ENCODE measurements at regions not wholly inside any gene's neighbourhood (a gene's known extent, or its start where the extent isn't known, plus 50 kb on each side); places are given as distances from the start of the nearest gene placed in this dataset.

GRCh38 chr7:156088115-156088514 is 275.9 kb upstream of the SHH start:
- H3K4me3 ChIP-seq, result no peak overlapping the region
- H3K9me3 ChIP-seq, result no peaks in the 10 kb centered on the region
- DNase-seq (ENCODE audit: low read depth in 1 of 2, low spot score in 1 of 2) (no peak), ATAC-seq (no peak), FAIRE-seq (no peak)
- H3K4me2 ChIP-seq, result no peak overlapping the region
- whole genome bisulfite sequencing (ENCODE audit: missing lambda C conversion rate), result 82% methylated on average over 1 of the region's 1 CpG
- no peak for TF ChIP-seq TFCP2L1 (CRISPR knock-in tag; IDR thresholded peaks at IDR 0.05)
- no peak for TF ChIP-seq GATA3 (IDR thresholded peaks at IDR 0.05; ENCODE audit: borderline replicate concordance)
- no peak for TF ChIP-seq HMGXB4 (CRISPR knock-in tag; IDR thresholded peaks at IDR 0.05; ENCODE audit: borderline replicate concordance)
- no peak for TF ChIP-seq JUN (IDR thresholded peaks at IDR 0.05)
- TF ChIP-seq ESRRA (IDR thresholded peaks at IDR 0.05; ENCODE audit: borderline replicate concordance, low read length), result no peak
- no peak for TF ChIP-seq EP300 (IDR thresholded peaks at IDR 0.05)
- no peak for TF ChIP-seq EHMT2 (IDR thresholded peaks at IDR 0.05; ENCODE audit: low read depth)
- no peak for TF ChIP-seq CBX8 (IDR thresholded peaks at IDR 0.05)
- TF ChIP-seq NR3C1 (IDR thresholded peaks at IDR 0.05), result no peak
- no peak for TF ChIP-seq RARB (CRISPR knock-in tag; IDR thresholded peaks at IDR 0.05)
- TF ChIP-seq BHLHE40 (IDR thresholded peaks at IDR 0.05; ENCODE audit: low read depth, low read length), result no peak
- TF ChIP-seq HOXA7 (CRISPR knock-in tag; IDR thresholded peaks at IDR 0.05), result no peak
- TF ChIP-seq CHD4 (IDR thresholded peaks at IDR 0.05; ENCODE audit: borderline replicate concordance), result no peak
- TF ChIP-seq HOXB5 (CRISPR knock-in tag; IDR thresholded peaks at IDR 0.05), result no peak
- no peak for TF ChIP-seq BCL3 (IDR thresholded peaks at IDR 0.05)
- TF ChIP-seq ZFP36 (IDR thresholded peaks at IDR 0.05; ENCODE audit: borderline replicate concordance, partially characterized antibody), result no peak
- TF ChIP-seq RAD21 (conservative IDR thresholded peaks at IDR 0.05 in 1 of 2, IDR thresholded peaks at IDR 0.05 in 1 of 2), result no peak
- no peak for TF ChIP-seq MYC (IDR thresholded peaks at IDR 0.05; ENCODE audit: borderline replicate concordance, low read length)
- TF ChIP-seq POLR2AphosphoS2 (conservative IDR thresholded peaks at IDR 0.05; ENCODE audit: low read length), result no peak
- no peak for TF ChIP-seq SMC3 (IDR thresholded peaks at IDR 0.05)
- no peak overlapping the region for H3K27ac ChIP-seq
- CTCF ChIA-PET, result no interaction called here
- no peaks in the 10 kb centered on the region for H3K4me1 ChIP-seq
- POLR2A ChIA-PET, result no interaction called here

GRCh38 chr7:156082048-156083040 is 270.1 kb upstream of the SHH start:
- POLR2A ChIA-PET, result no interaction called here
- DNase-seq (ENCODE audit: low read depth in 1 of 2, low spot score in 1 of 2), result no peak
- TF ChIP-seq HEYL (CRISPR knock-in tag; IDR thresholded peaks at IDR 0.05) (no peak), EP300 (IDR thresholded peaks at IDR 0.05) (no peak), NPAS2 (CRISPR knock-in tag; IDR thresholded peaks at IDR 0.05; ENCODE audit: borderline replicate concordance) (no peak), RFX5 (IDR thresholded peaks at IDR 0.05) (no peak), ZFP36 (IDR thresholded peaks at IDR 0.05; ENCODE audit: borderline replicate concordance, partially characterized antibody) (no peak), USF2 (IDR thresholded peaks at IDR 0.05) (no peak), KDM1A (IDR thresholded peaks at IDR 0.05; ENCODE audit: low read depth) (no peak), HOXB13 (CRISPR knock-in tag; IDR thresholded peaks at IDR 0.05; ENCODE audit: low read depth) (no peak), HDAC2 (IDR thresholded peaks at IDR 0.05) (no peak), FOSB (CRISPR knock-in tag; IDR thresholded peaks at IDR 0.05) (no peak), CBX8 (IDR thresholded peaks at IDR 0.05) (no peak)
- Histone ChIP-seq H3K9me3 (no peaks in the 10 kb centered on the region), H3K27ac (no peak overlapping the region), H3K4me3 (no peak overlapping the region), H3K4me2 (no peak overlapping the region), H3K4me1 (no peaks in the 10 kb centered on the region)
- FAIRE-seq, result no peak
- WGBS (ENCODE audit: missing lambda C conversion rate), result 66% methylated on average over 20 of the region's 21 CpGs
- CTCF ChIA-PET, result interaction anchor here (0.8 to 1.1 kb wide), 2 partner anchors 32 to 74 kb away, joined by 3 to 4 read pairs; no protein-coding TSS in a partner anchor
- ATAC-seq, result no peak
